Transverse colon (tissue), 3 donors: ENCODE measurements at regions not wholly inside any gene's neighbourhood (a gene's known extent, or its start where the extent isn't known, plus 50 kb on each side); places are given as distances from the start of the nearest gene placed in this dataset.

Experiments
- EP300 ChIP-seq: sonication (generic); formaldehyde crosslinking; IDR thresholded peaks from one replicate; pipeline ENCODE4 v1.6.1; 2017; ENCODE audit warnings: antibody characterized with exemption, low read depth
- POLR2A ChIP-seq: fragments of 450-650 bp; IDR thresholded peaks from one replicate; pipeline ENCODE4 v1.6.1; 2016; ENCODE audit warnings: antibody characterized with exemption, mild to moderate bottlenecking, moderate library complexity
- TF ChIP-seq, protein P1 (sequence below), 5 experiments: fragments of 200-600 bp in 3 of 5; fragments of 450-650 bp in 2 of 5; sonication (generic) in 3 of 5; IDR thresholded peaks; 1 replicate in 2 of 5; 2 replicates in 3 of 5; pipeline ENCODE4 v1.5.1; 2016 to 2017; ENCODE audit warnings: antibody characterized with exemption in 5 of 5, inconsistent platforms in 3 of 5, mild to moderate bottlenecking in 2 of 5, moderate library complexity in 1 of 5

DNA sequence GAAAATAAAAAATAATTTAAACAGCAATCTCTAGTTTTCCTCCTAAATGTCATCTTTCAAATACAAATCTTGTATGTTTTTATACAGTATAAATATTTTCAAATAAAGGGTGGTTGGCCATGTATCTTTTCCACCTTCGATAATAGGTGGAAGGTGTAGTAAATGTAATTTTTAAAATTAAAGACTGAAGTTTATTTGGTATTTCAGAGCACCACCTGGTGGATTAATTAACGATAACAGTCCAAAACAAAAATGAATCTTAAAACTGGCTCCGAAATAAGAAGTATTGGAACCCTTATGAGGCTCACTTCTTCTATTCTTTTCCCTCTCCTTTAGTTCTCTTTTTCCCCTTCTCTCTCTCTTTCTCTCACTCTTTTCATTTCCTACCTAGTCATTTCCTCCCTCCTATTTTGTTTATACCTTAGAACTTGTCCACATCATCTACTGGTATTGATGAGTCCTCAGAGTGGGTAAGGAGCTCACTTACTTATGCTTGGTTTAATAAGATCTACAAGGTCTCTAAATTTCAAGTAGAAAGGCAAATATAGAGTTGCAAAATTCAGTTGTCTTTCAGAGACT is 82.9 kb upstream of the EXOC1L start:
- TF ChIP-seq EP300 = no peak
- TF ChIP-seq, protein P1, sequence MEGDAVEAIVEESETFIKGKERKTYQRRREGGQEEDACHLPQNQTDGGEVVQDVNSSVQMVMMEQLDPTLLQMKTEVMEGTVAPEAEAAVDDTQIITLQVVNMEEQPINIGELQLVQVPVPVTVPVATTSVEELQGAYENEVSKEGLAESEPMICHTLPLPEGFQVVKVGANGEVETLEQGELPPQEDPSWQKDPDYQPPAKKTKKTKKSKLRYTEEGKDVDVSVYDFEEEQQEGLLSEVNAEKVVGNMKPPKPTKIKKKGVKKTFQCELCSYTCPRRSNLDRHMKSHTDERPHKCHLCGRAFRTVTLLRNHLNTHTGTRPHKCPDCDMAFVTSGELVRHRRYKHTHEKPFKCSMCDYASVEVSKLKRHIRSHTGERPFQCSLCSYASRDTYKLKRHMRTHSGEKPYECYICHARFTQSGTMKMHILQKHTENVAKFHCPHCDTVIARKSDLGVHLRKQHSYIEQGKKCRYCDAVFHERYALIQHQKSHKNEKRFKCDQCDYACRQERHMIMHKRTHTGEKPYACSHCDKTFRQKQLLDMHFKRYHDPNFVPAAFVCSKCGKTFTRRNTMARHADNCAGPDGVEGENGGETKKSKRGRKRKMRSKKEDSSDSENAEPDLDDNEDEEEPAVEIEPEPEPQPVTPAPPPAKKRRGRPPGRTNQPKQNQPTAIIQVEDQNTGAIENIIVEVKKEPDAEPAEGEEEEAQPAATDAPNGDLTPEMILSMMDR (IDR thresholded peaks at IDR 0.05) = peak; percentile 22 to 29 (median 23)
- no peak for TF ChIP-seq POLR2A
